H1 (cell line): ENCODE measurements at regions not wholly inside any gene's neighbourhood (a gene's known extent, or its start where the extent isn't known, plus 50 kb on each side); places are given as distances from the start of the nearest gene placed in this dataset.

Experiments
- CTCF ChIA-PET: fragments of 300-600 bp; sonication (Branson Sonifier 250); formaldehyde crosslinking; loops from one replicate; lab custom pipeline; 2021; ENCODE audit not compliant: partially characterized antibody; lab: Charles Lee
- POLR2A ChIA-PET: fragments of 300-600 bp; sonication (Branson Sonifier 250); formaldehyde crosslinking; loops from one replicate; lab custom pipeline; 2021; ENCODE audit warnings: inconsistent platforms; ENCODE audit not compliant: partially characterized antibody; lab: Charles Lee
- DNase-seq, 2 experiments: peaks; one replicate each; pipeline versions ENCODE4 v3.0.0 to v3.0.0-alpha.2; 2010 to 2022; ENCODE audit warnings: low spot score in 2 of 2, low read depth in 1 of 2, mixed read lengths in 1 of 2
- FAIRE-seq: peaks from 2 replicates; lab custom pipeline; 2011; peaks lifted over from hg19 to GRCh38; lab: Jason Lieb, UNC
- H2AFZ ChIP-seq: 2 replicates; pipeline ENCODE4 v1.8.1; 2012; ENCODE audit warnings: low read length, inconsistent platforms
- H2AK5ac ChIP-seq: 2 replicates; pipeline ENCODE4 v1.6.1; 2013; ENCODE audit warnings: low read depth, low read length
- H2BK120ac ChIP-seq: replicated peaks from 2 replicates; pipeline ENCODE3; 2013; ENCODE audit warnings: low read depth, low read length, inconsistent platforms
- H2BK12ac ChIP-seq: 2 replicates; pipeline ENCODE4 v1.6.1; 2013; ENCODE audit warnings: low read depth, low read length
- H2BK15ac ChIP-seq: 2 replicates; pipeline ENCODE4 v1.6.1; 2013; ENCODE audit warnings: low read length
- H2BK20ac ChIP-seq: 2 replicates; pipeline ENCODE4 v1.6.1; 2013; ENCODE audit warnings: low read length
- H2BK5ac ChIP-seq: 2 replicates; pipeline ENCODE4 v1.6.1; 2013; ENCODE audit warnings: low read depth, low read length
- H3K14ac ChIP-seq: 2 replicates; pipeline ENCODE4 v1.6.1; 2013; ENCODE audit warnings: inconsistent platforms; ENCODE audit not compliant: insufficient read length
- H3K18ac ChIP-seq: 2 replicates; pipeline ENCODE4 v1.6.1; 2013; ENCODE audit warnings: low read length; ENCODE audit errors: extremely low read depth
- H3K23ac ChIP-seq: 2 replicates; pipeline ENCODE4 v1.6.1; 2013; ENCODE audit warnings: inconsistent platforms; ENCODE audit not compliant: insufficient read length
- H3K23me2 ChIP-seq: 2 replicates; pipeline ENCODE4 v1.6.1; 2013; ENCODE audit warnings: low read depth, low read length
- H3K27ac ChIP-seq: 2 replicates; pipeline ENCODE4 v1.6.1; 2011; ENCODE audit warnings: low read depth, low read length, inconsistent platforms
- H3K27me3 ChIP-seq, 4 experiments: replicated peaks in 1 of 4; 1 replicate in 1 of 4; 2 replicates in 3 of 4; pipeline versions ENCODE4 v1.6.1 to v1.8.1; 2011 to 2013; ENCODE audit warnings: low read length in 3 of 4, mild to moderate bottlenecking in 3 of 4, inconsistent platforms in 2 of 4, mixed read lengths in 2 of 4, moderate library complexity in 1 of 4; ENCODE audit not compliant: control insufficient read depth in 3 of 4, insufficient read depth in 3 of 4; ENCODE audit errors: extremely low read depth in 1 of 4
- H3K36me3 ChIP-seq, 4 experiments: 2 replicates each; pipeline versions ENCODE4 v1.6.1 to v1.8.1; 2011 to 2013; ENCODE audit warnings: mild to moderate bottlenecking in 4 of 4, low read length in 3 of 4, moderate library complexity in 2 of 4, control low read depth in 1 of 4, inconsistent platforms in 1 of 4; ENCODE audit not compliant: insufficient read depth in 4 of 4, control insufficient read depth in 2 of 4
- H3K4ac ChIP-seq: replicated peaks from 2 replicates; pipeline ENCODE3; 2013; ENCODE audit warnings: low read length, low read depth, mixed read lengths, inconsistent platforms; ENCODE audit not compliant: insufficient read length
- H3K4me1 ChIP-seq, 4 experiments: replicated peaks in 1 of 4; 1 replicate in 1 of 4; 2 replicates in 3 of 4; pipeline versions ENCODE4 v1.6.1 to v1.8.1; 2011 to 2013; ENCODE audit warnings: low read length in 3 of 4, inconsistent platforms in 2 of 4, mixed read lengths in 1 of 4; ENCODE audit not compliant: insufficient read depth in 4 of 4, control insufficient read depth in 3 of 4
- H3K4me2 ChIP-seq, 2 experiments: 2 replicates each; pipeline versions ENCODE4 v1.6.1 to v1.8.1; 2011 to 2013; ENCODE audit warnings: low read depth in 2 of 2, low read length in 2 of 2, control low read depth in 1 of 2, inconsistent platforms in 1 of 2, mild to moderate bottlenecking in 1 of 2; ENCODE audit not compliant: insufficient read depth in 1 of 2
- H3K4me3 ChIP-seq, 4 experiments: fragments of 200-600, 300-600 bp in 1 of 4; sonication (generic), shearing (Covaris generic), sonication (Bioruptor Twin) in 1 of 4; 2 replicates each; pipeline versions ENCODE4 v1.5.1 to v1.8.1; 2011 to 2016; ENCODE audit warnings: low read length in 4 of 4, low read depth in 3 of 4, control low read depth in 2 of 4, inconsistent platforms in 2 of 4, mild to moderate bottlenecking in 2 of 4, mixed read lengths in 1 of 4, moderate library complexity in 1 of 4; ENCODE audit not compliant: insufficient read depth in 2 of 4; ENCODE audit errors: extremely low read depth in 1 of 4
- H3K56ac ChIP-seq: replicated peaks from 2 replicates; pipeline ENCODE3; 2013; ENCODE audit warnings: low read depth, mild to moderate bottlenecking, mixed read lengths, low read length, inconsistent platforms; ENCODE audit not compliant: insufficient read length
- H3K79me1 ChIP-seq: 2 replicates; pipeline ENCODE4 v1.6.1; 2013; ENCODE audit warnings: low read depth, low read length, control low read depth
- H3K79me2 ChIP-seq, 2 experiments: 2 replicates each; pipeline versions ENCODE4 v1.6.1 to v1.8.1; 2012 to 2013; ENCODE audit warnings: low read length in 2 of 2, mild to moderate bottlenecking in 2 of 2, inconsistent platforms in 1 of 2; ENCODE audit not compliant: insufficient read depth in 2 of 2, control insufficient read depth in 1 of 2
- H3K9ac ChIP-seq, 4 experiments: replicated peaks in 1 of 4; 1 replicate in 1 of 4; 2 replicates in 3 of 4; pipeline versions ENCODE4 v1.6.1 to v1.8.1; 2011 to 2013; ENCODE audit warnings: low read depth in 3 of 4, low read length in 3 of 4, control low read depth in 2 of 4, mild to moderate bottlenecking in 2 of 4, moderate library complexity in 2 of 4, inconsistent platforms in 1 of 4; ENCODE audit errors: extremely low read depth in 1 of 4
- H3K9me3 ChIP-seq, 2 experiments: 2 replicates each; pipeline versions ENCODE4 v1.6.1 to v1.8.1; 2012 to 2013; ENCODE audit warnings: mild to moderate bottlenecking in 2 of 2, moderate library complexity in 2 of 2, control low read depth in 1 of 2, inconsistent platforms in 1 of 2, low read depth in 1 of 2, low read length in 1 of 2, mixed read lengths in 1 of 2; ENCODE audit not compliant: insufficient read depth in 2 of 2
- H4K20me1 ChIP-seq, 2 experiments: replicated peaks in 1 of 2; 2 replicates each; pipeline versions ENCODE3 to v1.8.1; 2011 to 2013; ENCODE audit warnings: inconsistent platforms in 2 of 2, low read length in 2 of 2, mild to moderate bottlenecking in 1 of 2; ENCODE audit not compliant: insufficient read depth in 2 of 2, control insufficient read depth in 1 of 2
- H4K5ac ChIP-seq: 2 replicates; pipeline ENCODE4 v1.6.1; 2013; ENCODE audit warnings: low read length, low read depth, mixed read lengths, inconsistent platforms; ENCODE audit not compliant: insufficient read length
- H4K8ac ChIP-seq: 2 replicates; pipeline ENCODE4 v1.8.0; 2013; ENCODE audit warnings: mild to moderate bottlenecking, moderate library complexity, low read length, inconsistent platforms; ENCODE audit not compliant: insufficient read depth; ENCODE audit errors: extremely low read depth
- H4K91ac ChIP-seq: replicated peaks from 2 replicates; pipeline ENCODE3; 2013; ENCODE audit warnings: low read length, mixed read lengths, inconsistent platforms; ENCODE audit not compliant: insufficient read length
- BRCA1 ChIP-seq: IDR thresholded peaks from 2 replicates; pipeline ENCODE4 v1.6.1; 2012; ENCODE audit warnings: low read depth, low read length, improper control_type of control experiment
- CEBPB ChIP-seq: IDR thresholded peaks from 2 replicates; pipeline ENCODE4 v1.6.1; 2012; ENCODE audit warnings: low read depth, low read length
- CHD2 ChIP-seq: IDR thresholded peaks from 2 replicates; pipeline ENCODE4 v1.6.1; 2012; ENCODE audit warnings: low read length, improper control_type of control experiment
- CTBP2 ChIP-seq: IDR thresholded peaks from 2 replicates; pipeline ENCODE4 v1.7.0; 2011; ENCODE audit warnings: borderline replicate concordance, mild to moderate bottlenecking, moderate library complexity, mixed read lengths, low read length; ENCODE audit not compliant: insufficient read depth, insufficient read length
- EGR1 ChIP-seq: IDR thresholded peaks from 2 replicates; pipeline ENCODE4 v1.6.1; 2011; ENCODE audit warnings: low read depth, low read length, borderline replicate concordance
- HDAC2 ChIP-seq, 2 experiments: fragments of 300-600 bp in 1 of 2; sonication (generic) in 1 of 2; IDR thresholded peaks; 2 replicates each; pipeline ENCODE4 v1.6.1; 2011 to 2012; ENCODE audit warnings: low read depth in 2 of 2, low read length in 2 of 2, mild to moderate bottlenecking in 2 of 2, moderate library complexity in 2 of 2, borderline replicate concordance in 1 of 2, inconsistent platforms in 1 of 2
- HDAC6 ChIP-seq: IDR thresholded peaks from one replicate; pipeline ENCODE4 v1.7.1; 2012; ENCODE audit warnings: low read depth, mild to moderate bottlenecking, inconsistent platforms, low read length, moderate library complexity
- JUN ChIP-seq: IDR thresholded peaks from 2 replicates; pipeline ENCODE4 v1.6.1; 2011; ENCODE audit warnings: low read depth, mild to moderate bottlenecking, improper control_type of control experiment, low read length
- JUND ChIP-seq: IDR thresholded peaks from 2 replicates; pipeline ENCODE4 v1.6.1; 2011; ENCODE audit warnings: mild to moderate bottlenecking, improper control_type of control experiment, low read length
- MAFK ChIP-seq: IDR thresholded peaks from 2 replicates; pipeline ENCODE4 v1.6.1; 2012; ENCODE audit warnings: low read depth, mild to moderate bottlenecking, improper control_type of control experiment, low read length
- SP2 ChIP-seq: IDR thresholded peaks from 2 replicates; pipeline ENCODE4 v1.6.1; 2012; ENCODE audit warnings: mild to moderate bottlenecking, low read length, inconsistent platforms
- SRF ChIP-seq: IDR thresholded peaks from 2 replicates; pipeline ENCODE4 v1.6.1; 2011; ENCODE audit warnings: mild to moderate bottlenecking, low read depth, low read length, moderate library complexity
- TAF1 ChIP-seq: IDR thresholded peaks from 2 replicates; pipeline ENCODE4 v1.6.1; 2011; ENCODE audit warnings: mild to moderate bottlenecking, low read depth, low read length
- YY1 ChIP-seq: IDR thresholded peaks from 2 replicates; pipeline ENCODE4 v1.6.1; 2011; ENCODE audit warnings: low read depth, mild to moderate bottlenecking, low read length
- TF ChIP-seq, protein P1 (sequence below): IDR thresholded peaks from 2 replicates; pipeline ENCODE4 v1.6.1; 2011; ENCODE audit warnings: low read length, improper control_type of control experiment
- TF ChIP-seq, protein P2 (sequence below): IDR thresholded peaks from 2 replicates; pipeline ENCODE4 v1.6.1; 2011; ENCODE audit warnings: low read depth, mild to moderate bottlenecking, low read length; ENCODE audit not compliant: insufficient read depth

DNA sequence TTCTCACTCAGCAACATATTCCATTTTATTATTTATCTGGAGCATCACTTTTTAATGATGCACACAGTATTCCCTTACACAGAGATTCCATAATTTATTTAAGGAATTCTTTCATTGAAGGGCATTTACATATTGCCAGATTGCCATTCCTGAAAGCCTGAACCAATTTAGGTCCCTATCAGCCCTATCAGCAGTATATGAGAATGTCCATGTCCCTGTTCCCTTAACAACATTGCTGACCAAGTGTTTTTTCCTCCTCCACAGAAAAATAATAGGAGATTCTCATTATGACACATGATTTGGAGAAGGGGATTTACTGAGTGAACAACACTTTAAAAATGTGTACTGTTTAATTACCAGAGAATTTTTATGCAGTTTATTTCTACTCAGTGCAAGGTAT lies 90.1 kb upstream of the PHOX2B start:
- no peak overlapping the region for H4K5ac ChIP-seq
- ChIA-PET CTCF (interaction anchor here (2.4 kb wide), 1 partner anchor 19 kb away, joined by 9 read pairs; no protein-coding TSS in a partner anchor), POLR2A (no interaction called here)
- H4K91ac ChIP-seq = no peak overlapping the region
- H3K79me2 ChIP-seq = no peaks in the 10 kb centered on the region
- no peak overlapping the region for H3K18ac ChIP-seq
- H2BK15ac ChIP-seq = no peak overlapping the region
- no peak overlapping the region for H3K14ac ChIP-seq
- no peaks in the 10 kb centered on the region for H4K20me1 ChIP-seq
- H4K8ac ChIP-seq = no peak overlapping the region
- H3K4ac ChIP-seq = no peak overlapping the region
- H3K23me2 ChIP-seq = no peaks in the 10 kb centered on the region
- no peak overlapping the region for H3K27ac ChIP-seq
- no peak overlapping the region for H2AFZ ChIP-seq
- H2AK5ac ChIP-seq = no peak overlapping the region
- DNase-seq = no peak
- H3K4me3 ChIP-seq = no peak overlapping the region
- no peaks in the 10 kb centered on the region for H3K36me3 ChIP-seq
- no peak overlapping the region for H3K56ac ChIP-seq
- no peak overlapping the region for H2BK120ac ChIP-seq
- no peaks in the 10 kb centered on the region for H3K9me3 ChIP-seq
- no peaks in the 10 kb centered on the region for H3K27me3 ChIP-seq
- H2BK12ac ChIP-seq = no peak overlapping the region
- H3K4me1 ChIP-seq = no peaks in the 10 kb centered on the region
- H2BK20ac ChIP-seq = no peak overlapping the region
- H3K23ac ChIP-seq = no peak overlapping the region
- H3K9ac ChIP-seq = no peak overlapping the region
- H3K79me1 ChIP-seq = no peaks in the 10 kb centered on the region
- no peak overlapping the region for H3K4me2 ChIP-seq
- FAIRE-seq = no peak
- H2BK5ac ChIP-seq = no peak overlapping the region
- no peak for TF ChIP-seq CTBP2
- TF ChIP-seq CEBPB = no peak
- TF ChIP-seq HDAC6 = no peak
- TF ChIP-seq MAFK = no peak
- TF ChIP-seq HDAC2 (IDR thresholded peaks at IDR 0.05; ENCODE audit: borderline replicate concordance in 1 of 2, low read depth in 2 of 2, low read length in 2 of 2) = no peak
- TF ChIP-seq, protein P1, sequence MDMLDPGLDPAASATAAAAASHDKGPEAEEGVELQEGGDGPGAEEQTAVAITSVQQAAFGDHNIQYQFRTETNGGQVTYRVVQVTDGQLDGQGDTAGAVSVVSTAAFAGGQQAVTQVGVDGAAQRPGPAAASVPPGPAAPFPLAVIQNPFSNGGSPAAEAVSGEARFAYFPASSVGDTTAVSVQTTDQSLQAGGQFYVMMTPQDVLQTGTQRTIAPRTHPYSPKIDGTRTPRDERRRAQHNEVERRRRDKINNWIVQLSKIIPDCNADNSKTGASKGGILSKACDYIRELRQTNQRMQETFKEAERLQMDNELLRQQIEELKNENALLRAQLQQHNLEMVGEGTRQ = no peak
- no peak for TF ChIP-seq YY1
- no peak for TF ChIP-seq JUND
- TF ChIP-seq SP2 = no peak
- TF ChIP-seq EGR1 = no peak
- TF ChIP-seq BRCA1 = no peak
- TF ChIP-seq TAF1 = no peak
- TF ChIP-seq SRF = no peak
- TF ChIP-seq JUN = no peak
- no peak for TF ChIP-seq CHD2
- TF ChIP-seq, protein P2, sequence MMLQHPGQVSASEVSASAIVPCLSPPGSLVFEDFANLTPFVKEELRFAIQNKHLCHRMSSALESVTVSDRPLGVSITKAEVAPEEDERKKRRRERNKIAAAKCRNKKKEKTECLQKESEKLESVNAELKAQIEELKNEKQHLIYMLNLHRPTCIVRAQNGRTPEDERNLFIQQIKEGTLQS = no peak
